Activated T-helper 17 cell treated with anti-CD3 and anti-CD28 coated beads, Interleukin-2, amount 50 U/mL, for 72 hours (primary cell): ENCODE measurements at regions not wholly inside any gene's neighbourhood (a gene's known extent, or its start where the extent isn't known, plus 50 kb on each side); places are given as distances from the start of the nearest gene placed in this dataset.

ENCODE experiments used
- ATAC-seq: fragments of 150-1000 bp; cut with Tn5 transposase; replicated peaks from 2 replicates; pipeline ENCODE4 v1.10.0; 2021; ENCODE audit warnings: mild to moderate bottlenecking, moderate library complexity
- H3K27ac Mint-ChIP-seq: one replicate; pipeline ENCODE4 v1.8.0; 2022; ENCODE audit warnings: mixed read lengths
- H3K27me3 Mint-ChIP-seq: one replicate; pipeline ENCODE4 v1.8.0; 2022; ENCODE audit warnings: mixed read lengths
- H3K36me3 Mint-ChIP-seq: one replicate; pipeline ENCODE4 v1.8.0; 2022; ENCODE audit warnings: low read depth, mild to moderate bottlenecking, mixed read lengths
- H3K4me1 Mint-ChIP-seq: one replicate; pipeline ENCODE4 v1.8.0; 2022; ENCODE audit warnings: mixed read lengths
- H3K4me3 Mint-ChIP-seq: one replicate; pipeline ENCODE4 v1.8.0; 2022; ENCODE audit warnings: mild to moderate bottlenecking, mixed read lengths
- H3K9me3 Mint-ChIP-seq: one replicate; pipeline ENCODE4 v1.8.0; 2022; ENCODE audit warnings: mixed read lengths

- Mint-ChIP-seq H3K27me3 (peaks cover 13% of the 10 kb centered on the region), H3K36me3 (no peaks in the 10 kb centered on the region)
These were observed 70.1 kb downstream of the ZNF330 start for GRCh38 chr4:141290771-141291170.

GRCh38 chr4:141294306-141294705 lies 73.6 kb downstream of the ZNF330 start:
- Mint-ChIP-seq H3K9me3 (peaks cover 8% of the 10 kb centered on the region), H3K27ac (no peak overlapping the region)
- ATAC-seq = no peak

More at GRCh38 chr4:141290771-141291170, 70.1 kb downstream of the ZNF330 start:
- Mint-ChIP-seq H3K4me3 (no peak overlapping the region), H3K27ac (no peak overlapping the region), H3K9me3 (peaks cover 8% of the 10 kb centered on the region), H3K4me1 (no peaks in the 10 kb centered on the region)
- ATAC-seq = no peak

GRCh38 chr4:141301216-141301615 lies 80.5 kb downstream of the ZNF330 start:
- no peaks in the 10 kb centered on the region for H3K36me3 Mint-ChIP-seq
- H3K4me3 Mint-ChIP-seq = no peak overlapping the region
- peaks cover 4% of the 10 kb centered on the region for H3K27me3 Mint-ChIP-seq
- H3K27ac Mint-ChIP-seq = no peak overlapping the region
- H3K4me1 Mint-ChIP-seq = no peaks in the 10 kb centered on the region
- no peak for ATAC-seq
- no peaks in the 10 kb centered on the region for H3K9me3 Mint-ChIP-seq

More at GRCh38 chr4:141294306-141294705, 73.6 kb downstream of the ZNF330 start:
- Mint-ChIP-seq H3K27me3 (peaks cover 13% of the 10 kb centered on the region), H3K4me1 (no peaks in the 10 kb centered on the region), H3K4me3 (no peak overlapping the region), H3K36me3 (no peaks in the 10 kb centered on the region)

- no peaks in the 10 kb centered on the region for H3K4me1 Mint-ChIP-seq
- H3K36me3 Mint-ChIP-seq = no peaks in the 10 kb centered on the region
- H3K4me3 Mint-ChIP-seq = no peak overlapping the region
- H3K27ac Mint-ChIP-seq = no peak overlapping the region
- H3K9me3 Mint-ChIP-seq = no peaks in the 10 kb centered on the region
- H3K27me3 Mint-ChIP-seq = peaks cover 4% of the 10 kb centered on the region
- no peak for ATAC-seq
These were observed 82.2 kb downstream of the ZNF330 start for GRCh38 chr4:141302924-141303323.

- H3K9me3 Mint-ChIP-seq = no peaks in the 10 kb centered on the region
- ATAC-seq = no peak
- H3K4me3 Mint-ChIP-seq = no peak overlapping the region
- no peak overlapping the region for H3K27ac Mint-ChIP-seq
- H3K27me3 Mint-ChIP-seq = peaks cover 4% of the 10 kb centered on the region
- no peaks in the 10 kb centered on the region for H3K36me3 Mint-ChIP-seq
- H3K4me1 Mint-ChIP-seq = no peaks in the 10 kb centered on the region
These were observed 83.7 kb downstream of the ZNF330 start for GRCh38 chr4:141304346-141304745.

- Mint-ChIP-seq H3K36me3 (no peaks in the 10 kb centered on the region), H3K4me1 (no peaks in the 10 kb centered on the region), H3K4me3 (no peak overlapping the region)
These were observed 85.6 kb downstream of the ZNF330 start for GRCh38 chr4:141306331-141306730.

GRCh38 chr4:141307241-141307689 lies 86.6 kb downstream of the ZNF330 start:
- Mint-ChIP-seq H3K4me3 (no peak overlapping the region), H3K27me3 (peaks cover 4% of the 10 kb centered on the region), H3K36me3 (no peaks in the 10 kb centered on the region), H3K27ac (no peak overlapping the region), H3K9me3 (no peaks in the 10 kb centered on the region), H3K4me1 (no peaks in the 10 kb centered on the region)
- ATAC-seq = peak; percentile 94

More at GRCh38 chr4:141306331-141306730, 85.6 kb downstream of the ZNF330 start:
- H3K27ac Mint-ChIP-seq = no peak overlapping the region
- no peak for ATAC-seq
- no peaks in the 10 kb centered on the region for H3K9me3 Mint-ChIP-seq
- peaks cover 4% of the 10 kb centered on the region for H3K27me3 Mint-ChIP-seq

GRCh38 chr4:141309874-141310273 lies 89.2 kb downstream of the ZNF330 start:
- Mint-ChIP-seq H3K9me3 (no peaks in the 10 kb centered on the region), H3K4me1 (no peaks in the 10 kb centered on the region), H3K36me3 (no peaks in the 10 kb centered on the region), H3K27ac (no peak overlapping the region), H3K27me3 (peaks cover 5% of the 10 kb centered on the region), H3K4me3 (no peak overlapping the region)
- no peak for ATAC-seq

- no peaks in the 10 kb centered on the region for H3K9me3 Mint-ChIP-seq
- peaks cover 5% of the 10 kb centered on the region for H3K27me3 Mint-ChIP-seq
- no peak overlapping the region for H3K27ac Mint-ChIP-seq
- H3K36me3 Mint-ChIP-seq = no peaks in the 10 kb centered on the region
- ATAC-seq = no peak
- H3K4me1 Mint-ChIP-seq = no peaks in the 10 kb centered on the region
- no peak overlapping the region for H3K4me3 Mint-ChIP-seq
These were observed 90.8 kb downstream of the ZNF330 start for GRCh38 chr4:141311246-141312204.

- H3K36me3 Mint-ChIP-seq = no peaks in the 10 kb centered on the region
These were observed 93.9 kb downstream of the ZNF330 start for GRCh38 chr4:141314627-141315026.

GRCh38 chr4:141328560-141329173 lies 108.0 kb downstream of the ZNF330 start:
- Mint-ChIP-seq H3K9me3 (no peaks in the 10 kb centered on the region), H3K4me3 (no peak overlapping the region), H3K27ac (no peak overlapping the region), H3K36me3 (no peaks in the 10 kb centered on the region), H3K4me1 (no peaks in the 10 kb centered on the region), H3K27me3 (peaks cover 26% of the 10 kb centered on the region)
- no peak for ATAC-seq

More at GRCh38 chr4:141314627-141315026, 93.9 kb downstream of the ZNF330 start:
- no peak overlapping the region for H3K27ac Mint-ChIP-seq
- no peaks in the 10 kb centered on the region for H3K9me3 Mint-ChIP-seq
- ATAC-seq = no peak
- H3K27me3 Mint-ChIP-seq = peaks cover 11% of the 10 kb centered on the region
- no peak overlapping the region for H3K4me3 Mint-ChIP-seq
- no peaks in the 10 kb centered on the region for H3K4me1 Mint-ChIP-seq

GRCh38 chr4:141329174-141329569 lies 108.5 kb downstream of the ZNF330 start:
- Mint-ChIP-seq H3K4me3 (no peak overlapping the region), H3K27me3 (peaks cover 31% of the 10 kb centered on the region), H3K4me1 (no peaks in the 10 kb centered on the region), H3K9me3 (no peaks in the 10 kb centered on the region), H3K27ac (no peak overlapping the region), H3K36me3 (no peaks in the 10 kb centered on the region)
- ATAC-seq = no peak

- H3K9me3 Mint-ChIP-seq = no peaks in the 10 kb centered on the region
- ATAC-seq = no peak
- no peak overlapping the region for H3K27ac Mint-ChIP-seq
- H3K4me1 Mint-ChIP-seq = no peaks in the 10 kb centered on the region
- H3K36me3 Mint-ChIP-seq = no peaks in the 10 kb centered on the region
- H3K4me3 Mint-ChIP-seq = no peak overlapping the region
- H3K27me3 Mint-ChIP-seq = peaks cover 40% of the 10 kb centered on the region
These were observed 109.9 kb downstream of the ZNF330 start for GRCh38 chr4:141330616-141331015.

GRCh38 chr4:141331534-141332358 lies 111.1 kb downstream of the ZNF330 start:
- no peaks in the 10 kb centered on the region for H3K9me3 Mint-ChIP-seq
- ATAC-seq = no peak
- no peak overlapping the region for H3K27ac Mint-ChIP-seq
- H3K4me3 Mint-ChIP-seq = no peak overlapping the region
- H3K27me3 Mint-ChIP-seq = peaks cover 42% of the 10 kb centered on the region
- H3K4me1 Mint-ChIP-seq = no peaks in the 10 kb centered on the region
- no peaks in the 10 kb centered on the region for H3K36me3 Mint-ChIP-seq
